LoVo (cell line): ENCODE measurements at regions not wholly inside any gene's neighbourhood (a gene's known extent, or its start where the extent isn't known, plus 50 kb on each side); places are given as distances from the start of the nearest gene placed in this dataset.

Source experiments
- DNase-seq: peaks from one replicate; pipeline ENCODE4 v3.0.0-alpha.2; 2016; ENCODE audit warnings: low spot score

DNA sequence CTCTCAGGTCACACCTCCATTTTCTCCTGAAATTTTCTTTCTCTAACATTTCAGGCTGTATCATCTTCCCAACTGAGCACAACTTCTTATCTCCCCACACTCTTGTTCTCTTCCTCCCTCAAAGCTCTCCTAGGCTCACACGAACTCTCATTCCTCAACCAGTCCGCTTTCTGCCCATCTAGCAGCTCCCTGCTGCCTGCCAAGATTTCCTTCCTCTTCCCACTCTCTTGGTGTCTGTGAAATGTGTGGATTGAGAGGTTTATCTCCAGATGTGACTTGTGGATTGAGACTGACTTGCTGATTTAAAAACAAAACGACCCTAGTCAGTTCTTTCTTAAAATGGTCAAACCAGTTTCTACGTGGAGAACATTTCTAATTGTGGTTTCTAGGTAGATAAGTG lies 106.3 kb downstream of the MTNR1B start:
- no peak for DNase-seq

- no peak for DNase-seq
Observed at GRCh38 chr11:93080146-93080759, 110.8 kb downstream of the MTNR1B start.

GRCh38 chr11:93081694-93082093 lies 112.2 kb downstream of the MTNR1B start:
- DNase-seq, result no peak

GRCh38 chr11:93082900-93083299 lies 113.4 kb downstream of the MTNR1B start:
- DNase-seq, result no peak

GRCh38 chr11:93084727-93085505 lies 112.9 kb downstream of the SLC36A4 start:
- DNase-seq, result no peak

DNA sequence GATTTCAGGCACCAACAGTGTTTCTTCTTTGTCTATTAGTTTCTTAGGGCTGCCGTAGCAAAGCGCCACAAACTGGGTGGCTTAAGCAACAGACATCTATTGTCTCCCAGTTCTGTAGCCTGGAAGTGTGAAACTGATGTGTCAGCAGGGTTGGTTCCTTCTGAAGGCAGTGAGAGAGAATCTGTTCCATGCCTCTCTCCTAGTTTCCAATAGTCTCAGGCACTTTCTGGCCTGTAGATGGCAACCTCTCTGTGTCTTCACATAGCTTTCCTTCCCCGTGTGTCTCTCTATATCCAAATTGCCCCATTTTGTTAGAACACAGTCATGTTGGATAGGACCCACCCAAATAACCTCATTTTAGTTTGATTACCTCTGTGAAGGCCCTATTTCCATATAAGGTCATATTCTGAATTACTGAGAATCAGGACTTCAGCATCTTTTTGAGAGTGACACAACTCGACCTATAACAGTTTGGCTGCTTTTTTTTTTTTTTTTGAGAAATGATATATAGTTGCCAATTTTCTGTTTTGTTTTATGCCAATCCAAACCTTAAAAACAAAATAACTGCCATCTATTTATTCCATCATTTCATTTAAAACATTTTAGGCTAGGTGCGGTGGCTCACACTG lies 108.2 kb downstream of the SLC36A4 start:
- DNase-seq, result peak; percentile 12
